ENCODE measurements at regions not wholly inside any gene's neighbourhood (a gene's known extent, or its start where the extent isn't known, plus 50 kb on each side); places are given as distances from the start of the nearest gene placed in this dataset.
"Not testable (repeated sequence)": the region's sequence is repeated elsewhere in the genome, so short reads cannot be mapped to it uniquely, and the experiment has no call there.

DNA sequence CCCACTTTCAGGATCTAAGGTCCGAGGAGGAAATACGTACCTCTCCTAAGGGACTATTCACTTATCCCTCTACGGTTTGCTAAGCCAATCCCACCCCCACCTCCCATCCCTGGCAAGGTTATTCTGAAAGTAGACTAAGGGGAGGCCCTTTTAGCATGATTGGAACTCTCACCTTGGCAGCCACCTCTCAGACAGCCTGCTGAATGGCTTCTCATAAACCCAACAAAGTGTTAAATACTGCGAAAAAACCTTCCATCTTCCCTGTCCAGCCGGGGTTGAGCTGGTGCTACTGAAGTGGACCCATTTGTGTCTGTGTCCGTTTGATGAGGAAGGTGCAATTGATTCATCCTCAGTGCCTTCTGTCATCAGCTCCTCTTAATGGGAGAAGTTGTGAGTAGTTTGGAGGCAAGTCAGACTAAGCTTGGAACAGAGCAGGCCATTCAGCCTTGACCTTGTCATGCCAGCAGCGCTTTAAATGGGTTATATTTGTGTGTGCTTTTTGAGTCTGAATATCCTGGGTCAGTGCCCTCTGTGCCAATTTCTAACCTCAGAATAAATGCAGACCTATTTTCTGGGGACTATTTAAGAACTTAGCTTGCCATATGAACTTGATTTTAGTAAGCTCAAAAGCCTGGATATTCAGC is 476.3 kb upstream of the ZNF608 start:
- DNase-seq, result no peak

DNA sequence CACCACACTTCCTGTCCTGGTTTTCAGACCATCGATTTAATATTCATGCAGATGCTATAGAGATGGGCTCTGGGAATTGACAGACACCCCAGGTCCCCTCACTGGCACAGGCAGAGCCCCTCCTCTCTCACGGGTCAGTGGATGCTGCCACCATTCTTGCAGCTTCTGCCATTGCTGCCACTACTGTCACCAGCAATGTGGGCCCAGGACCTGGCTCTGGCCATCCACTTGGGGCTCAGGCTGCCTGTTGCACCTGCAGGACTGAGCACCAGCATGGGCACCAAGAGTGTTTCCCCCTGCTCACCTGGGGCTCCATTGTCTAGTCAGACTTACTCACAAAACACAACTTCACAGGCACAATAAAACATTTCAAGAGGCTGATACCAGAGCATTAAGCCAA is 479.0 kb upstream of the ZNF608 start:
- DNase-seq, result no peak

DNA sequence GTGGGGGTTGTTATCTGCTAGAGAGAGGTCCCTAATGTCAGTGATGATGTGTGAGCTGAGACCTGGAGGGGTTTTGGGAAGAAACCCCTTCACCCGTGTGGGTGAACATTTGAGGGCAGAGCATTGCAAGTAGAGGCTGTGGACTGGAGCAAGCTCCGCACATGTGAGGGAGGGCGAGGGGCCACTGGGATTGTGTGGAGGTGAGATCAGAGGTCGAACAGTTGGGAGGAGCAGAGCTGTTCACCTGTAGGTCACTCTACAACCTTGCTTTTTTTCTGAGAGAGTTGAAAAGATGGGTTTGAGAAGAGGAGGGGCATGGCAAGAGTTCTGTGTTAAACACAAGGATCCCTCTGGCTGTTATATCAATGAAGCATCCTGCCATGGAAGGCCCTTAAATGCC is 480.4 kb upstream of the ZNF608 start:
- no peak for DNase-seq

DNA sequence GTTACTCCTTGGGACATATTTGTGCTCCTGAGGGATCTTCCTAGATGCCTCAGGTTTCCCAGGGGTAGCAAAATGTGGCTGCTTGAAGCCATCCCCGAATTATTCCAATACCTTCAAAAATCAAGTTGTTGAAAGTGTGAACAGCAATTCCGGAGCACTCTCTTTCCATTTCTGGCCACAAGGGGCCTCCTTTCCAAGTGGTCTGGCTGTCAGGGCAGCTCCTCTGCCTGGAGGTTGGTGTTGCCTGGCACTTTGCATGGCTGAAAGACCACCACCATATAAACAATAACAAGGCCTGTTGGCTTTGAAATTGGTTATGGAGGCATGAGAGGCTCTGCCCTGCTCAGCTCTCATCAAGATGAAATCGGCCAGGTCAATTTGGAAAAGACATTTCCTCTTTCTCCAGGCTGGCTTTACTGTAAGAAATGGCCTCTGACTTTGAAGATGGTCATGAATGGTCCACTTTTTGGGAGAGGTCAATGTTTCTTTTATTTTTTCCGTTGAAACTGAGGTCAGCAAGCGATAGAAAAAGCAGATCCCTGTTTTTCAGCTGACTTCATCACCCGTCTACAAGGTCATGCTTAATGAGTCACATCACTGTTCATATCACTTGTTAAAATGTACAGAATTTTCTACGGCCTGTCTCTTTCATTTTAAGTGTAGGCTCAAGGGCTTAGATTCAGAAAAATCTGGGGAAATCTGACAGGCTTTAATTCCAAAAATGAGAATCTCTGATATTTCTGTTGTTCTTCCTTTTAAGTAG is 481.1 kb upstream of the ZNF608 start:
- DNase-seq, result peak; percentile 46

DNA sequence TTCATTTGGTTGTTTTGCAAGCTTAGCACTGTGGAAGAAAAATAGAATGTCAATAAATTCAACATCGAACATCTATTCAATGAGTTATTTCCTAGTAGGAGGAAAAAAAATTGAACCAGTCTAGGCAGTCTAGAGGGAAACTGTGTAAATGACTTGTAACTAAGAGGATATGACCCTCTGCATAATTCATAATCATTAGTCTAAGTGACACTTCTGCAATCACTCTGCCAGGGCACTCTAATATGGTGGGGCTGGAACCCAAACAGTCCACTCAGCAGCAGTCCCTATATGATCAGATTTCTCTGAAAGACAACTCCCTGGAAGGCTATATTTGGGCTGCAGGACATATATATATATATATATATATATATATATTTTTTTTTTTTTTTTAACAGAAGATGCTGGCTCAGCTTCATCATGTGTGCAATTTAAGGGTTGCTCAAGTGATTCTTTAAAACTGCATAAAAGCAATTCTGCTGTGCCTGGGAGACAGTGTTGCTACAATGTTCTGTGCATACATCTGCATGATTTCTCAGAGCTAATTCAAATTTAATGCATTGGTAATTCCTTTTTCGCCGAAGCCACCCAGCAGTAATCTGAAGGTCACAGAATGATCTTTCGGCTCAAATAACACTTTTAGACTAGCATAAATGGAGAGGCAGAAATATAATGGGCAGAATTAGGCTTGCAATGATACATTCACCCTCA is 482.1 kb upstream of the ZNF608 start:
- no peak for DNase-seq

DNA sequence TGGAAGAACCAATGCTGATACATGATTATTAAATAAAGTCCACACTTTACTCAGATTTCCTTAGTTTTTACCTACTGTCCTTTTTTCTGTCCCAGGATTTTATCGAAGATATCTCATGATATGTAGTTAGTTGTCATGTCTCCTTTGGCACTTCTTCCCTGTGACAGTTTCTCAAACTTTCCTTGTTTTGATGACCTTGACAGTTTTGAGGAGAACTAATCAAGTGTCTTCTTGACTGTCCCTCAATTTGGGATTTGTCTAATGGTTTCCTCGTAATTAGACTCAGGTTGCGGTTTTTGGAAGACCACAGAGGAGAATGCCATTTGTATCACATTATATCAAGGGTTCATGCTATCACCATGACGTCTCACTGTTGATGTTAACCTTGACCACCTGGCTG is 483.1 kb upstream of the ZNF608 start:
- no peak for DNase-seq

DNA sequence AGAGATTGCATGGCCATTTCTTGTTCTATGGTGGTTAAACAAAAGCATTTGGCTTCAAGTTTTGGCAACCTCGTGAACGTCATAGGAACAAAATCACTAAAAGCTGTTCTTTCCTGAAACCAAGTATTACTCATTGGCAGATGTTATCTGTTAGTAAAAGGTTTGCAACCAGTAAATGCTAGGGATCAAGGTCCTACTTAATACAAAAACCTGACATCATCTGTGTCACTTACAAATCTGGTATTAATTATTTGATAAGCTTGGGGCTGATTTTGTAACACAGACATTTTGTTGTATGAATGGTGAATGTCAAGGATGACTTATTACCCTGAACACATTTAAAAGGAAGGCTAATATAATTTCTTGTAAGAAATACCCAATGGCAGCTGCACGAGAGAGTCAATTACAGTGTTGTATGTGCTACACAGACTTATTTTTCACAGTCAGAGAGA is 486.4 kb upstream of the ZNF608 start:
- peak; percentile 65 for DNase-seq

DNA sequence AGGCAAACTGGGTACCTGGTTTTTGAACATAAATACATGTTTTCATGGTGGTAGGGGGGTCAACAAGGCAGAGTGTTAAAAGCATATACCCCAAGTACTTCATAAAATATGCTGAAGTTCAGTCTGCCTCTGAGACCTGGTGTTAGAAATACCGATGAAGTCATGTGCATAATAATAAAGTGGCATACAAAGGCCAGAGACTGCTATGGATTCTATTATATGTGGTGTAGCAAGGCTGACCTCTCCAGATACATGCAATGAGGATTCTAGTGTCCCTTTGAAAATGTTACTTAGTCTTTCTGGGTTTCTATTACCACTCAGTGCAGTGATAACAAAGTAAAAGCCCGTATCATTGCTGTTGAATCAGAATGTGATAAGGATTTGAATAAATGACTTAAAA is 487.5 kb upstream of the ZNF608 start:
- no peak for DNase-seq

DNA sequence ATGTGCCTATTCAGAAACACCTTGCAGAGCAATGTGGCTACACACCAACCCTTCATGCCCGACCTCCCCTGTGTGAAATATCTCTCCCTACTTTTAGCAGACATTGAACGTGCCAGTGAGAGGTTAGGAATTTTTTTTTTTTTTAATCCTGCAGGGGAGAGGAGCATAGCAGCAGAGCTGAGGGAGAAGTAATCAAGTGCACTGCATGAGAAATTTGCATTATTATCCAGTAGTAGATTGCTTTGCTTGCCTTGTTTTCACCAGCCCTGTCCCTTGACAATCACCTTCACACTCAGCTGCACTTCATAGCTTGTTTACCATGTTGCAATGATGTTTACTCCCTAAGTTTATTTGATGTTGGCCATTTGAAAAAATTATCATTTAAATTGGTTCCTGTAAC is 489.6 kb upstream of the ZNF608 start:
- DNase-seq, result no peak

DNA sequence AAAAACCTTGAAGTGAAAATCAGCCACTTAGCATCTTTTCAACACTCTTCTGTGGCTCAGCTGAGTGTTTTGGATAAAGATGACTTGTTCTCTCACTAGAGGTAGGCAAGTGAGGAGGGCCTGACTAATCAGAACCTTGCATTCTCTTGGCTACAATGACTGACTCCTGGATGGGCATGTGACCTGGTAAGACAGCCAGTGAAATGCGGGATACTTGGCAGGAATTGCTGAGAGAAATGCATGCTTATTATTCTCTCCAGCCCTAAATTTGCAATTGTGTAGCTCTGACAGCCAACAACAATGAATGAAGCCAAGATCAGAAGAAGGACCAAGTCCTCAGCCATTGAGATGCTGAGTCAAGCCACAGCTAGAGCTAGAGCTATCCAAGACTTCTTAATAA is 490.5 kb upstream of the ZNF608 start:
- DNase-seq, result no peak

DNA sequence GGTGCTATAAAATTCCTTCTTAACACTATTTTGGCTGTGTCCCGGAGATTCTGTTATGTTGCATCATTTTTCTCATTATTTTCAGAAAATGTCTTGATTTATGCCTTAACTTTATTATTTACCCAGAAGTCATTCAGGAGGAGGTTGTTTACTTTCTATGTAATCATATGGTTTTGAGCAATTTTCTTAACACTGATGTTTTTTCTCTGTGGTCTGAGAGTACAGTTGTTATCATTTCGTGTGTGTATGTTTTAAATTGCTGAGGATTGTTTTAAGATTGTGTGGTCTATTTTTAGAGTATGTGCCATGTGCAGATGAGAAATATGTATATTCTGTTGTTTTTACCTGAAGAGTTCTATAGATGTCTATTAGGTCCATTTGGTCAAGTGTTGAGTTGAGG is 498.1 kb upstream of the ZNF608 start:
- DNase-seq, result no peak

DNA sequence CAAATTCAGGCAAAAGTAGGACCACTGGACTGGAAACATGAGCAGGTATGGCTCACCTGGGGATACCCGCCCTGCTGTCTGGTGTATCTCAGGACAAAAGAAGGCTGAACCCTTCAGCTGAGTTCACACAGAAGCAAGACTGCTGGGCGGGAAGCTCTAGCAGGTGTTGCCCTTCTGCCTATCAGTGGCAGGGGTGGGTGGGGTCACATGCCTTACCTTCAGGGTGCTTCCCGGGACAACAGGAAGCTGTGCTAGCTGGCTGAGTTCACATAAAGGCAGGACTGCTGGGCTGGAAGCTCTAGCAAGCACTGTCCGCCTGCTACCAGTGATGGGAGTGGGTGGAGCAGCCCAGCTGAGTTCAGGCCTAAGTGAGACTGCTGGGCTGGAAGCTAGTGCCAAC is 498.8 kb upstream of the ZNF608 start:
- no peak for DNase-seq

DNA sequence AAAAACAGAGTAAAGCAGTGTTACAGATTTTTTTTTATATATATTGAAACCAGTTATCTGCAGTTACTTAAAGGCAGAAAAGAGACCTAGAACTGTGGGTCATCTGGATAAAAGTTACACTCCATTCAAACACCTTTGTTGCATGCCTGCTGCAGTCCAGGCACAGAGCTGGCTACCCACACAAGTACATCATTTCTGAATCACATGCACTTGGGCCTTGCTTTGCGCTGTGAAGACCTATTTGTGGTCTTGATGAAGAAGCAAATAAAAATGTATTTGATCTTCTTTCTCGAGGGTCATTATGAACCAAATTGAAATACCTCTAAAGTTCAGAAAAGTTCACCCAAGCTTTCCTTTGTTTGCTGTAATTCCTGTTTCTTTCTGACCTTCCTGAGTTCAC is 503.0 kb upstream of the ZNF608 start:
- DNase-seq, result no peak

DNA sequence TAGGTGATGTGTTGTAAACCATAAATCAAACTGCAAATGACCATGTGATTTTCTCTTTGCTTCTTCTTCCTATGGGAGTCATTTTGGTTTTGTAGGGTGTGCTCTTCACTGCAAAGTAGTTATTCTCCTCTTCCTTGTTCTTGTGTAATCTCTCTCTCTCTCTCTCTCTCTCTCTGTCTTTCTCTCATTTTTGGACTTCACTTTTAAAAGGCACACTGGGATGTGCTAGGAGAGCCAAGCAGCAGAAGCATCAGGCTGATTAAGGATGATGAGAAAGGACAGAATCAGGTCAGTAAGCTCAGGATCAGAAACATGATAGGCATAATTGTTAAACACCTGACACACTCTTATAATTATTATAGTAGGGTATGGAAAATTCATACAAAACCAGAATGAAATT is 505.3 kb upstream of the ZNF608 start:
- peak; percentile 83 for DNase-seq

DNA sequence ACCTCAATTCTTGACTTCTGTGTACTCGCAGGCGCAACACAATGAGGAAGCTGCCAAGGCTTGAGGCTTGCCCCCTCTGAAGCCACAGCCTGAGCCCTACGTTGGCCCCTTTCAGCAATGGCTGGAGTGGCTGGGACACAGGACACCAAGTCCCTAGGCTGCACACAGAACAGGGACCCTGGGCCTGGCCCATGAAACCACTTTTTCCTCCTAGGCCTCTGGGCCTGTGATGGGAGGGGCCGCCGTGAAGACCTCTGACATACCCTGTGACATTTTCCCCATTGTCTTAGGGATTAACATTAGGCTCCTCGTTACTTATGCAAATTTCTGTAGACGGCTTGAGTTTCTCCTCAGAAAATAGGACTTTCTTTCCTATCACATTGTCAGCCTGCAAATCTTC is 507.2 kb upstream of the ZNF608 start:
- DNase-seq, result not testable (repeated sequence)

DNA sequence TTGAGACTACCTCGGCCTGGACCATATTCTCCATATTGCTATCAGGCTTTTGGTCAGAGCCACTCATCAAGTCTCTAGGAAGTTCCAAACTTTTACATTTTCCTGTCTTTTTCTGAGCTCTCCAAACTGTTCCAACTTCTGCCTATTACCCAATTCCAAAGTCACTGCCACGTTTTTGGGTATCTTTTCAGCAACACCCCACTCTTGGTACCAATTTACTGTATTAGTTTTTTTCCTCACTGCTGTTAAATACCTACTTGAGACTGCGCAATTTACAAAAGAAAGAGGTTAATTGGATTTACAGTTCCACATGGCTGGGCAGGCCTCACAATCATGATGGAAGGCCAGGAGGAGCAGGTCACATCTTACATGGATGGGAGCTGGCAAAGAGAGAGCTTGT is 507.8 kb upstream of the ZNF608 start:
- DNase-seq, result no peak

DNA sequence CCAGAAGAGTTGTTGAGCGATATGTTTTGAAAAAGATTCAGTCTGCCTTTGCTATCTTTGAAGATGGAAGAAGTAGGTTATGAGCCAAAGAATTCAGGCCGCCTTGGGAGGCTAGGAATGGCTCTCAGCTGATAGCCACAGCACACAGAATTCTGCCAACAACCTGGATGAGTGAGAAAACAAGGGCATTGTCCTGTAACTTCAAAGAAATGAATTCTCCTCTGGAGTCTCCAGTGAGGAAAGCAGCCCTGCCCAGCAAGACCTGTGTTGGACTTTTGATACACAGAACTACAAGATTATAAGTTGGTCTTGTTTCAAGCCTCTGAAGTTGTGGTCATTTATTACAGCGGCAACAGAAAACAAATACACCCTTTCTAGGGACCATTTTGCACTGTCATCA is 509.9 kb upstream of the ZNF608 start:
- DNase-seq, result no peak

DNA sequence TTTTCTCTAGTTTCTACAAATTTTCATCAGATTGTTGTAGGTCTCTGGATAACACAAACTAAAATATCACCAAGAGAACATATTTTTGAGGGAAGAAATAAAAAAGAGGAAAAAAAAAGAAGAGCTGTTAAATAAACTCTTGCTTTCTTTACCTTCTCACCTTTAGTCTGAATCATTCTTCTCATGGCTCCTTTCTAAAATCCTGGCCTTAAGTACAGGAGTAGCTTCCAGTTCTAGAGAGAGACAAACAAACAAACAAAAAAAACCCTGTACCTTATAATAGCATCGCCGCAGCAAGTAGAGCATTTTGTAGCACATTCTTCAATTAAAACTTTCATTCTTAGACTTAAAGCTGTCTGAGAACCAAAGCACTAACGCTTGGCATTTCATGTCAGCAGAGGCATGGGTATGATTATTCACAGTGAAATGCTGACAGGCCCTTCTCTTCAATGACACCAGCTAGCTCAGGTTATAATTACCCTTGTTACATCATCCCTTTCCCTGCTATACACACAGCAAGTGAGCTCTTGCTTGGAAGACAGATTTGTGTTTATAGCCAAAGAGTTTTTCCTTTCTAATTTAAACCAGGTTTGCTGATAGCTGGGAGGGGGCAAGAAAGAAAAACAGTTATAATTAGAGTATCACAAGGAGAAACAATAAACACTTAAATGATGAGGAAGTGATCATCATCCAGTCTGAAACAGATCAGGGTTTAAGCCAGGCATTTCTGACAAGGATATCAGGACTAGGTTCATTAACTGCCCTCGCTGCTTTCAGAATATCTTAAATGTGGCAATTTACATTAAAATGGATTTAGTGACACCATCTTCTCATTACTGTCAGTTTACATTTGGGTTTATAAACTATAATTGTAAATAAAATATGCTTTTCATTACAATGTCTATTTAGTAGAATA is 510.9 kb upstream of the ZNF608 start:
- peak; percentile 54 for DNase-seq

DNA sequence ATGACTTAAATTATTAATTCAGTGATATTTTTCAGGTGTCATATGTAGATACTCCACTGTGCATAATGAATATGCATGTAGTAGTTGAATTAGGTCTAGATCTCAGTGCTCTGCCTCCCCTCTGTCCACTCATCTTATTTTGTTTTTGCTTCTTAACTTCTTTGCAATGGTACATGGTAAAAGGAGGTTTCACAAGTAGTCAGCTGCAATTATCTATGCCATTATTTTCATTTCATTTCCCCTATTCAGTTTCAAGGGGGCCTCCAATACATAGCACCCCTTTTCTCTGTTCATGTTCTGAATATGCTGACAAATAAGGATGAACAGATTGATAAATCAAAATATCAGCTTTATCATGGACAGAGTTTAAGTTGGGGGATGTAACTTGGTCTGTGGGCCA is 511.6 kb upstream of the ZNF608 start:
- no peak for DNase-seq

DNA sequence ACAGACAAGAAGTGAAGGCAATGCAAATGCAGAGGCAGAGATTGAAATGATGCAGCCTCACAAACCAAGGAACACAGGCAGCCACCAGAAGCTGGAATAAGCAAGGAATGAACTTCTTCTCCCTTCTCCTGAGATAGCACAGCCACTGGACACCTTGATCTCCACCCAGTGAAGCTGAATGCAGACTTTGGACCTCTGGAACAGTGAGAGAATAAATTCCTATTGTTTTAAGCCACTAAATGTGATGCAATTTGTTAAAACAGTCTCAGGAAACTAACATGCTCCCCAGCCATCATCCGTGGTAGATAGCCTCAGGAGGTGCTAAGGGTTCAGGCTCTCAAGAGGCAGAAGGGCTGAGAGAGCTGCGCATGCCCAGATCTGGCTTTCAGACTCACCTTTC is 512.2 kb upstream of the ZNF608 start:
- no peak for DNase-seq

DNA sequence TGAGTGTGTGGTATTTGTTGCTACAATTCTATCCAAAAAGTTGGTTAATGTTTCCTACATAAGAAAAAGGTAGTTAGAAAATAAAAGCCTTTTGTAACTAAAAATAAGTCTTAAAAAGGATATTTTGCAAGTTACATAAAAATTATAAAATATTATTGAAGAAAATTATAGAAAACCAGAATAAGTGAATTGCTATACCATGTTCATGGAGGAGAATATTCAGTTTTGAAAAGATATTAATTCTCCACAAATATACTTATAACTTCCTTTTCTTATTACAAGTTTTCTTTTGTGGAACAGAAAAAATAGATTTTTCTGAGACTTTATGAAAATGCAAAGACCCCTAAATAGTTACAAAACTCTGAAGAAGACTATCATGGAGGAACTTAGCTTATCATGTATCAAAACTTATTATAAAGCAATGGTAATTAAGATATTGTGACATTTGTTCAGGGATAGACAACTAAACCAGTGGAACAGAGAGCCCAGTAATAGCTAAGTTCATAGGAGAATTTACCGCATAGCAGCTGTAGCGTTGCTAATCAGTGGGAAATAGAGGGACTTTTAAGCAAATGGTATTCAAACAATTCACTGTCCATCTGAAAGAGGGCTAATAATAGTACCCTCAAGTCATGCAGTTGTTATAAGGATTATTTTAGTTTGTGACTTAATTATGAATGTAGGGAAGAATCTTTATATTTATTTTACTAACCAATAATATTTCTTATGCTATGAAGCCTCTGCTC is 515.2 kb upstream of the ZNF608 start:
- no peak for DNase-seq

DNA sequence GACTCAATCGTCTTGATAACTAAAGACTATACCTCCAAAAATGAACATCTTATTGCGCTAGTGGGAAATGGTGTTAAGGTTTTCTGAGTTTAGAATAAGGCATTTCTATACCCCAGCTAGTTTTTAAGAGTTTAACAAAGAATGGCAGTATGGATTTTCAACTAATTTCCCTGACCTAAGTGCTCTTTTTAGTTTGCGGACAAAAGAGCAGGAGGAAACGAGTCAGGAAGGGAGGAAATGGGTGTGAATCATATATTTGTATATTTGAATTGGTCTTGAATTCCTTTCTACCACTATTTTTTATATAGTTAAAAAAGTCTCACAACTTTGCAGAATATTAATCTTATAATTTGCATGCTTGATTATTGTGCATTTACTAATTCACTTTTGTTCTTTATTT is 516.3 kb upstream of the ZNF608 start:
- DNase-seq, result no peak

Data from eye (tissue), 1 donor.